Activated naive CD4-positive, alpha-beta T cell treated with anti-CD3 and anti-CD28 coated beads for 36 hours (primary cell): ENCODE measurements at regions not wholly inside any gene's neighbourhood (a gene's known extent, or its start where the extent isn't known, plus 50 kb on each side); places are given as distances from the start of the nearest gene placed in this dataset.
"Not testable (repeated sequence)": the region's sequence is repeated elsewhere in the genome, so short reads cannot be mapped to it uniquely, and the experiment has no call there.

Source experiments
- CTCF ChIA-PET: fragments of 350-600 bp; sonication (Branson Sonifier 250); formaldehyde crosslinking; loops from one replicate; lab custom pipeline; 2021; ENCODE audit warnings: antibody characterized with exemption; lab: Charles Lee
- DNase-seq: peaks from one replicate; pipeline ENCODE4 v3.0.0-alpha.2; 2020
- H3K27ac Mint-ChIP-seq: one replicate; pipeline ENCODE4 v1.8.0; 2021; ENCODE audit warnings: mild to moderate bottlenecking, mixed read lengths
- H3K27me3 Mint-ChIP-seq: one replicate; pipeline ENCODE4 v1.8.0; 2021; ENCODE audit warnings: low read depth, mixed read lengths
- H3K36me3 Mint-ChIP-seq: one replicate; pipeline ENCODE4 v1.8.0; 2021; ENCODE audit warnings: low read depth, mixed read lengths
- H3K4me1 Mint-ChIP-seq: one replicate; pipeline ENCODE4 v1.8.0; 2021; ENCODE audit warnings: low read depth, mixed read lengths
- H3K4me3 Mint-ChIP-seq: one replicate; pipeline ENCODE4 v1.8.0; 2021; ENCODE audit warnings: mild to moderate bottlenecking, moderate library complexity, mixed read lengths
- H3K9me3 Mint-ChIP-seq: one replicate; pipeline ENCODE4 v1.8.0; 2021; ENCODE audit warnings: mixed read lengths
- intact Hi-C: fragments of 100-400 bp; cut with micrococcal nuclease; formaldehyde crosslinking; loops from one replicate; pipeline ENCODE4 v1.15.1; 2023

DNA sequence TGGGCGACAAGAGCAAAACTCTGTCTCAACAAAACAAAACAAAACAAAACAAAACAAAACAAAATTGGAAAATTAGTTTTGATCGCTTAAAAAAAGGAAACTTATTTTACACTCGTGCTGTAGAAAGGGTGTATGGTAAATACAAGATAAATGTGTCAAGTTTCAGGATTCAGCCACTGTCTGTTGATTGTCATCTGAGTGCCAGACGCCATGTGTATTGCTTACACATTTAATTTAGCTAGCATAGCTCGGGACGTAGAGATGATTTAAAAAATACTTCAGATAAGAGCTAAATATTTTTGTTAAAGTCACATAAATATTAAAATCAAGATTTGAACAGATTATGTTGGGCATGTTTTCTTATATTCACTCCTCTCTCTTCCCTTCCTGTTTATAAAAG lies 568.1 kb upstream of the ZNF804A start:
- intact Hi-C loops, result no loop called here
- H3K36me3 Mint-ChIP-seq, result no peaks in the 10 kb centered on the region
- H3K4me3 Mint-ChIP-seq, result no peak overlapping the region
- H3K27me3 Mint-ChIP-seq, result no peaks in the 10 kb centered on the region
- CTCF ChIA-PET, result no interaction called here
- DNase-seq, result no peak
- no peaks in the 10 kb centered on the region for H3K9me3 Mint-ChIP-seq
- no peaks in the 10 kb centered on the region for H3K4me1 Mint-ChIP-seq
- H3K27ac Mint-ChIP-seq, result no peak overlapping the region

DNA sequence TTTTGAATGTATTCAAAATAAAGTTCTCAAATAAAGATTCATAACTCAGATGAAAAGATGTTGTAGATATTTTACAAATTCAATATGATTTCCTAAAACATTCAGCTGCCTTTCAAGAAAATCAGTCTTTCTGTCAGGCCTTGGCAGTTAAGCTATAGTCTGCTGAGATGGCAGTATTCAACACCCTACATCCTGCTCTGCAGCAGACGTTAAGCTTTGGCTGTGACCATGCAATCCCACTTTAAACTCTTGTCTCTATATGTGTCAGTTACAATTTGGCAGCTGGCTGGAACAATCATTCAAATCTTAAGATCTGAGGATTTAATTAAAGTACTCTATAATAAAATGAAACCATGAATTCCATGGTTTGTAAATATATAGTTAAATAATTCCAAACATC lies 567.3 kb upstream of the ZNF804A start:
- no peaks in the 10 kb centered on the region for H3K4me1 Mint-ChIP-seq
- CTCF ChIA-PET, result no interaction called here
- intact Hi-C loops, result no loop called here
- no peaks in the 10 kb centered on the region for H3K36me3 Mint-ChIP-seq
- no peak overlapping the region for H3K27ac Mint-ChIP-seq
- no peaks in the 10 kb centered on the region for H3K27me3 Mint-ChIP-seq
- DNase-seq, result no peak
- no peak overlapping the region for H3K4me3 Mint-ChIP-seq
- no peaks in the 10 kb centered on the region for H3K9me3 Mint-ChIP-seq

GRCh38 chr2:184031402-184032147 lies 566.8 kb upstream of the ZNF804A start:
- Mint-ChIP-seq H3K4me1 (no peaks in the 10 kb centered on the region), H3K27ac (no peak overlapping the region), H3K9me3 (no peaks in the 10 kb centered on the region), H3K36me3 (no peaks in the 10 kb centered on the region), H3K4me3 (no peak overlapping the region), H3K27me3 (no peaks in the 10 kb centered on the region)
- intact Hi-C loops, result no loop called here
- DNase-seq, result no peak
- CTCF ChIA-PET, result no interaction called here

DNA sequence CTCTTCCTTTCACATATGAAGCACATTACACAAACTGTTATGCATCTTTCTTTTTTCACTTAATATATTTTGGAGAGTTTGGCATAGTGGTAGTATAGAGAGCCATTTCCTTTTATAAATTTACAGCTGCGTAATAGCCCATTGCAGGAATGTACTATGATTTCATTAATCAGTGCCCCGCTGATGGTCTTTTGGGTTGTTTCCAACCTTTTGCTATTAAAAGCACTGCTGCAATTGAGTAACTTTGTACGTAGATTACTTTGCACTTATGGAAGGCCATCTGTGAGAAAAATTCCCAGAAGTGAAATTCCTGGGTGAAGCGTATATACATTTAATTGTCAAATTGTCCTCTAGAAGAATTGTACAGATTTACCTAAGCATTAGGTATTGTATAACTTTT lies 565.3 kb upstream of the ZNF804A start:
- H3K36me3 Mint-ChIP-seq, result no peaks in the 10 kb centered on the region
- H3K4me3 Mint-ChIP-seq, result no peak overlapping the region
- no peak overlapping the region for H3K27ac Mint-ChIP-seq
- DNase-seq, result no peak
- H3K9me3 Mint-ChIP-seq, result peaks cover 1% of the 10 kb centered on the region
- CTCF ChIA-PET, result no interaction called here
- intact Hi-C loops, result no loop called here
- no peaks in the 10 kb centered on the region for H3K4me1 Mint-ChIP-seq
- H3K27me3 Mint-ChIP-seq, result no peaks in the 10 kb centered on the region

- H3K36me3 Mint-ChIP-seq, result no peaks in the 10 kb centered on the region
- peaks cover 1% of the 10 kb centered on the region for H3K9me3 Mint-ChIP-seq
- intact Hi-C loops, result no loop called here
- H3K4me3 Mint-ChIP-seq, result no peak overlapping the region
- no peak for DNase-seq
- H3K27ac Mint-ChIP-seq, result no peak overlapping the region
- CTCF ChIA-PET, result no interaction called here
- no peaks in the 10 kb centered on the region for H3K27me3 Mint-ChIP-seq
- H3K4me1 Mint-ChIP-seq, result no peaks in the 10 kb centered on the region
These were observed 561.1 kb upstream of the ZNF804A start for GRCh38 chr2:184037273-184037672.

GRCh38 chr2:184039493-184039892 lies 558.8 kb upstream of the ZNF804A start:
- no peaks in the 10 kb centered on the region for H3K4me1 Mint-ChIP-seq
- H3K4me3 Mint-ChIP-seq, result no peak overlapping the region
- no peaks in the 10 kb centered on the region for H3K27me3 Mint-ChIP-seq
- no peaks in the 10 kb centered on the region for H3K36me3 Mint-ChIP-seq
- H3K27ac Mint-ChIP-seq, result no peak overlapping the region
- intact Hi-C loops, result no loop called here
- CTCF ChIA-PET, result no interaction called here
- DNase-seq, result no peak
- H3K9me3 Mint-ChIP-seq, result peaks cover 1% of the 10 kb centered on the region

GRCh38 chr2:184040230-184040629 lies 558.1 kb upstream of the ZNF804A start:
- DNase-seq, result no peak
- H3K4me1 Mint-ChIP-seq, result no peaks in the 10 kb centered on the region
- H3K9me3 Mint-ChIP-seq, result peaks cover 6% of the 10 kb centered on the region
- H3K4me3 Mint-ChIP-seq, result no peak overlapping the region
- no peak overlapping the region for H3K27ac Mint-ChIP-seq
- no peaks in the 10 kb centered on the region for H3K27me3 Mint-ChIP-seq
- CTCF ChIA-PET, result no interaction called here
- H3K36me3 Mint-ChIP-seq, result no peaks in the 10 kb centered on the region
- intact Hi-C loops, result no loop called here

GRCh38 chr2:184041077-184041476 lies 557.3 kb upstream of the ZNF804A start:
- H3K4me1 Mint-ChIP-seq, result no peaks in the 10 kb centered on the region
- H3K4me3 Mint-ChIP-seq, result no peak overlapping the region
- H3K36me3 Mint-ChIP-seq, result no peaks in the 10 kb centered on the region
- intact Hi-C loops, result no loop called here
- peaks cover 9% of the 10 kb centered on the region for H3K9me3 Mint-ChIP-seq
- H3K27me3 Mint-ChIP-seq, result no peaks in the 10 kb centered on the region
- DNase-seq, result no peak
- CTCF ChIA-PET, result interaction anchor here (0.6 kb wide), 1 partner anchor 767 kb away, joined by 3 read pairs; no protein-coding TSS in a partner anchor
- H3K27ac Mint-ChIP-seq, result no peak overlapping the region

GRCh38 chr2:184041777-184042176 lies 556.6 kb upstream of the ZNF804A start:
- H3K27me3 Mint-ChIP-seq, result no peaks in the 10 kb centered on the region
- CTCF ChIA-PET, result no interaction called here
- H3K4me1 Mint-ChIP-seq, result no peaks in the 10 kb centered on the region
- no peaks in the 10 kb centered on the region for H3K36me3 Mint-ChIP-seq
- no peak overlapping the region for H3K27ac Mint-ChIP-seq
- no peak overlapping the region for H3K4me3 Mint-ChIP-seq
- no peak for DNase-seq
- intact Hi-C loops, result no loop called here
- peaks cover 9% of the 10 kb centered on the region for H3K9me3 Mint-ChIP-seq

GRCh38 chr2:184047536-184047935 lies 550.8 kb upstream of the ZNF804A start:
- CTCF ChIA-PET, result no interaction called here
- Mint-ChIP-seq H3K27ac (no peak overlapping the region), H3K4me1 (no peaks in the 10 kb centered on the region), H3K4me3 (no peak overlapping the region), H3K27me3 (no peaks in the 10 kb centered on the region), H3K36me3 (no peaks in the 10 kb centered on the region), H3K9me3 (peaks cover 7% of the 10 kb centered on the region)
- DNase-seq, result no peak
- intact Hi-C loops, result no loop called here

GRCh38 chr2:184049566-184049965 lies 548.8 kb upstream of the ZNF804A start:
- no peaks in the 10 kb centered on the region for H3K27me3 Mint-ChIP-seq
- H3K4me1 Mint-ChIP-seq, result no peaks in the 10 kb centered on the region
- H3K9me3 Mint-ChIP-seq, result peaks cover 7% of the 10 kb centered on the region
- intact Hi-C loops, result no loop called here
- no peak overlapping the region for H3K27ac Mint-ChIP-seq
- no peaks in the 10 kb centered on the region for H3K36me3 Mint-ChIP-seq
- CTCF ChIA-PET, result no interaction called here
- DNase-seq, result no peak
- H3K4me3 Mint-ChIP-seq, result no peak overlapping the region

DNA sequence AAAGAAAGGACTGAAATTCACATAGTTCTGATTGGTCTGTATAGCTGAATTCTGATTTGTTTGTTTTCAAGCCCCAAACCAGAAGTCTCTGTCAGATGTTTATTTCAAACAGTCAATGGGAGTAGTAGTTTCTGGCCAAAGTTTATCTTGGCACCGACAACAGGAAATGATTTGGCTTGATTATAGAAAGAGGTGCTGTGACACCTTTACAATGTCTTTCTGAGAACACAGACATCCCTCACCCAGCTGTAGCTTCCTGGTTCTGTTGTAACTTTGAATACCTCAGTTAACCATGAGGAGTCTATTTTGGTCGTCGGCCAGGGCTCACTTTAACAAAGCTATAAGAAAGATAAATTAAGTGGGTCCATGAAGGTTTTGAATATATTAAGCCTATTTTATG lies 545.0 kb upstream of the ZNF804A start:
- CTCF ChIA-PET, result no interaction called here
- Mint-ChIP-seq H3K27me3 (no peaks in the 10 kb centered on the region), H3K4me3 (no peak overlapping the region), H3K36me3 (no peaks in the 10 kb centered on the region), H3K27ac (no peak overlapping the region), H3K9me3 (no peaks in the 10 kb centered on the region), H3K4me1 (no peaks in the 10 kb centered on the region)
- intact Hi-C loops, result loop anchor here (5.0 kb wide), 1 partner anchor 806 kb away; no protein-coding TSS in a partner anchor
- DNase-seq, result no peak

DNA sequence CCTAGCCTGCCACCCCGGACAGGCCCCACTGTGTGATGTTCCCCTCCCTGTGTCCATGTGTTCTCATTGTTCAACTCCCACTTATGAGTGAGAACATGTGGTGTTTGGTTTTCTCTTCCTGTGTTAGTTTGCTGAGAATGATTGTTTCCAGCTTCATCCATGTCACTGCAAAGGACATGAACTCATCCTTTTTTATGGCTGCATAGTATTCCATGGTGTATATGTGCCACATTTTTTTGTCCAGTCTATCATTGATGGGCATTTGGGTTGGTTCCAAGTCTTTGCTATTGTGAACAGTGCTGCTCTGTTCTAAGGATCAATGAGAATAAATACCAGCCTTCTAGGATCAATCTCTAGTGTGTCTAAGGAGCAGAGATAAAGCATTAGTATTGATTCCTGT lies 543.9 kb upstream of the ZNF804A start:
- H3K4me1 Mint-ChIP-seq, H3K4me3 Mint-ChIP-seq, CTCF ChIA-PET, DNase-seq, H3K36me3 Mint-ChIP-seq, H3K9me3 Mint-ChIP-seq, H3K27ac Mint-ChIP-seq, H3K27me3 Mint-ChIP-seq: not testable (repeated sequence)
- intact Hi-C loops, result loop anchor here (5.0 kb wide), 1 partner anchor 807 kb away; no protein-coding TSS in a partner anchor
